Nephron (organoid): ENCODE measurements at regions not wholly inside any gene's neighbourhood (a gene's known extent, or its start where the extent isn't known, plus 50 kb on each side); places are given as distances from the start of the nearest gene placed in this dataset.

Experiments used
- H3K27ac Mint-ChIP-seq, 3 experiments: 2 replicates each; pipeline ENCODE4 v1.8.0; 2020; ENCODE audit warnings: mixed read lengths in 3 of 3, mild to moderate bottlenecking in 2 of 3, moderate library complexity in 1 of 3
- H3K27me3 Mint-ChIP-seq: 2 replicates; pipeline ENCODE4 v1.8.0; 2021; ENCODE audit warnings: low read depth, mild to moderate bottlenecking, moderate library complexity, mixed read lengths
- H3K36me3 Mint-ChIP-seq: 2 replicates; pipeline ENCODE4 v1.8.0; 2020; ENCODE audit warnings: low read depth, mixed read lengths
- H3K4me1 Mint-ChIP-seq: 2 replicates; pipeline ENCODE4 v1.8.0; 2020; ENCODE audit warnings: mixed read lengths
- H3K4me3 Mint-ChIP-seq, 3 experiments: 2 replicates each; pipeline ENCODE4 v1.8.0; 2020; ENCODE audit warnings: mild to moderate bottlenecking in 3 of 3, mixed read lengths in 3 of 3, moderate library complexity in 2 of 3
- H3K9me3 Mint-ChIP-seq: 2 replicates; pipeline ENCODE4 v1.8.0; 2020; ENCODE audit warnings: mixed read lengths
- TF ChIP-seq, protein P1 (sequence below), 3 experiments: fragments of 200-600 bp; sonication (generic); IDR thresholded peaks; one replicate each; pipeline ENCODE4 v1.5.0; 2021; ENCODE audit warnings: antibody characterized with exemption in 3 of 3; ENCODE audit not compliant: unreplicated experiment in 3 of 3

DNA sequence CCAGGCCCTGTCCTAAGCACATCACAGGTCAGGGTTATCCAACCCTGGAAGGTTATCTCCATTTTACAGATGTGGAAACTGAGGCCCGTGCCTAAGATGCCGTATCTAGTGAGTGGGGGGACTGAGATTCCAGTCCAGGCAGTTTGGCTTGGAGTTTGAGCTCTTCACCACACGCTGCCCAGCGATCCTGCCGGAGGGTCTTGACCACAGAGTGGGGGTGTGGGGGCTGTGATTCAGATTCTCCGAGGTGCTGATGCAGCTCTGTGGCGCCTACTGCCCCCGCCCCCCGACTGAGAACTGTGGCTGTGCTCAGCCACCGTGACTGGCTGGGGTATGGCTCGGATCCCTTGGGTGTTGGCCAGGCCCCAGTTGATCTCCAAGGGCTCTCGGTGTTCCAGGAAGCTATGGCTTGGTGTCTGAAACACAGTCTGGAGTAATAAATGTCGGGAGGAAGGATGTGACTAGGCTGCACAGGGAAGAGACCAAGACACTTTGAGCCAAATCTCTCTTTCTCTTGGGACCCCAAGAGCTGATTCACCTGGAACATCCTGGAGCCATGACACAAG lies 60.6 kb upstream of the RASD2 start:
- H3K27me3 Mint-ChIP-seq = peaks cover 48% of the 10 kb centered on the region
- TF ChIP-seq, protein P1, sequence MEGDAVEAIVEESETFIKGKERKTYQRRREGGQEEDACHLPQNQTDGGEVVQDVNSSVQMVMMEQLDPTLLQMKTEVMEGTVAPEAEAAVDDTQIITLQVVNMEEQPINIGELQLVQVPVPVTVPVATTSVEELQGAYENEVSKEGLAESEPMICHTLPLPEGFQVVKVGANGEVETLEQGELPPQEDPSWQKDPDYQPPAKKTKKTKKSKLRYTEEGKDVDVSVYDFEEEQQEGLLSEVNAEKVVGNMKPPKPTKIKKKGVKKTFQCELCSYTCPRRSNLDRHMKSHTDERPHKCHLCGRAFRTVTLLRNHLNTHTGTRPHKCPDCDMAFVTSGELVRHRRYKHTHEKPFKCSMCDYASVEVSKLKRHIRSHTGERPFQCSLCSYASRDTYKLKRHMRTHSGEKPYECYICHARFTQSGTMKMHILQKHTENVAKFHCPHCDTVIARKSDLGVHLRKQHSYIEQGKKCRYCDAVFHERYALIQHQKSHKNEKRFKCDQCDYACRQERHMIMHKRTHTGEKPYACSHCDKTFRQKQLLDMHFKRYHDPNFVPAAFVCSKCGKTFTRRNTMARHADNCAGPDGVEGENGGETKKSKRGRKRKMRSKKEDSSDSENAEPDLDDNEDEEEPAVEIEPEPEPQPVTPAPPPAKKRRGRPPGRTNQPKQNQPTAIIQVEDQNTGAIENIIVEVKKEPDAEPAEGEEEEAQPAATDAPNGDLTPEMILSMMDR (IDR thresholded peaks at IDR 0.05; ENCODE audit: unreplicated experiment in 3 of 3) = no peak

DNA sequence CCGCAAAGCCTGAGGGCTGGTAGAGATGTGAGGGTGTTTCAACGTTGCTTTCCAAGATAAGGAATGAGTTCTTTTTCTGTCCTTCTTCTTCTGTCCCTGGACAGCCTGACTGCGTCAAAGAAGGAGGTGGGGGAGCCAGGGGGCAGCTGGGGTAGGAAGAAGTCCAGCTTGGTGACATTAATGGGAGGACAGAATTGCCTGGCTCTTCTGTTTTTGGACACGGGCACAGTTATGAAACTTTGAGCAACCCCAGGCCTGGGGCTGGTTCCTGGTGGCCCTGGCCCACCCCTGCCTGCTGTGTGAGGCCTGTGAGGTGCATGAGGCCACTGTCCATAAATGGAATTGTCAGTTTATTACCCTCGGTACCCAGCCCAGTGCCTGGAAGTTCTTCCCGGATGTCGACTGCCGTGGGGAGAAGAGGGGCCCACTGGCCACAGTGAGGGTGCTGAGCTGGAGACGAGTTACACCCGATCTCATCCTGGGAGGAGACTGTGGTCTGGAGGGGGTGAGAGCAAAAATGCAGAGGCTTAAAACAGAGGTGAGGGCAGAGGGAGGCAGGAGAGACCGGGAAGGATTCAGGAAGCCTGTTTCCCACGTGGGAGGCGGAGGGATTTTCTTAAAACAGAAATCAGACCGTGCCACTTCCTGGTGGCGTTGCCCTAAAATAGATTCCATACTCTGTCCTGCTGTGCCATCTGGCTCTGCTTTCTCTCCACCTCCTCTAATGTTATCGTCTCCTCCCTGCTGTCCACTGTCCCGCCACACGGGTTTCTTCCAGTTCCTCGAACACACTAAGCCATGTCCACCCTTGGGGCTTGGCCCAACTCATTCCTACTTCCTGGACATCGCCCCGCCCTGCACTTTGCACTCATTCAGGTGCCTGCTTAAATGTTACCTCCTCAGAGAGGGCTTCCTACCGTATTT lies 59.7 kb upstream of the RASD2 start:
- peaks cover 60% of the 10 kb centered on the region for H3K4me1 Mint-ChIP-seq
- H3K36me3 Mint-ChIP-seq = no peaks in the 10 kb centered on the region
- no peaks in the 10 kb centered on the region for H3K9me3 Mint-ChIP-seq
- peak overlapping the region; percentile 73 to 84 (median 76) for H3K27ac Mint-ChIP-seq
- TF ChIP-seq, protein P1 (IDR thresholded peaks at IDR 0.05; ENCODE audit: unreplicated experiment in 3 of 3) = no peak
- peak overlapping the region in 1 of 3 experiments; percentile 17 for H3K4me3 Mint-ChIP-seq
- peaks cover 42% of the 10 kb centered on the region for H3K27me3 Mint-ChIP-seq

More for the DNA sequence above, 60.6 kb upstream of the RASD2 start:
- Mint-ChIP-seq H3K9me3 (no peaks in the 10 kb centered on the region), H3K4me1 (peaks cover 63% of the 10 kb centered on the region), H3K4me3 (peak overlapping the region in 1 of 3 experiments; percentile 9), H3K36me3 (no peaks in the 10 kb centered on the region), H3K27ac (peak overlapping the region; percentile 50 to 84 (median 73))

DNA sequence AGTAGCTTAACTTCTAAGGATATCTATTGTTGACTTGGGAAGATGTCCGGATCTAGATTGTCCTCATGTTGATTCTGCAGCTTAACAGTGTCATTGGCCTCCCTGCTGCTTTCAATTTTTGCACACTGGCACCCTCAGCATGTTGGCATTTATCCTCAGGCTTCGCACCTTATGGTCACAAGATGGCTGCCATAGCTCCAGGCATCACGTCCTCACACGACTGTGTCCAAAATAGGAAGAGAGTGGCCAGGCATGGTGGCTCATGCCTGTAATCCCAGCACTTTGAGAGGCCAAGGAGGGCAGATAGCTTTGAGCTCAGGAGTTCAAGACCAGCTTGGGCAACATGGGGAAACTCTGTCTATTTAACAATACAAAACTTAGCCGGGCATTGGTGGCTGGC lies 58.3 kb upstream of the RASD2 start:
- TF ChIP-seq, protein P1 (IDR thresholded peaks at IDR 0.05; ENCODE audit: unreplicated experiment in 3 of 3) = no peak
- peaks cover 50% of the 10 kb centered on the region for H3K4me1 Mint-ChIP-seq
- no peaks in the 10 kb centered on the region for H3K36me3 Mint-ChIP-seq
- peaks cover 38% of the 10 kb centered on the region for H3K27me3 Mint-ChIP-seq
- H3K27ac Mint-ChIP-seq = no peak overlapping the region
- H3K9me3 Mint-ChIP-seq = no peaks in the 10 kb centered on the region
- no peak overlapping the region for H3K4me3 Mint-ChIP-seq

DNA sequence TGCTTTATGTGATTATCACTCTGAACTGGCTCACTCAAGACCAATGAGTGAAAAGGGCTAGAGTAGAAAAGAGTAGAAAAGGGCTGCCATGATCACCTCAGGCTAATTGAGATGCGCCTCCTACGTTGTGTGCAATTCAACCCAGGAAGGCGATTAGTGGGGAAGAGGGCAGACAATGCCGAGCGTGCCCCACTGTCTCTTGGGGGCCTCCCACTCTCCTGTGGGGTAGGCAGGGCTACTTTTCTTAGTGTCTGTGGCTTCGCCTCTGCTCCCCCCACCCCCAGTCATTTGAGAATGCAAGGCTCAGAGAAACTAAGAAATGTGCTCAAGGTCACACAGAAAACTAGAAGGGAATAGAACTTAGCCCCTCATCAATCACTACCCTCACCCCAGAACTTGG lies 57.7 kb upstream of the RASD2 start:
- Mint-ChIP-seq H3K9me3 (no peaks in the 10 kb centered on the region), H3K36me3 (no peaks in the 10 kb centered on the region), H3K4me1 (peaks cover 44% of the 10 kb centered on the region), H3K27me3 (peaks cover 35% of the 10 kb centered on the region), H3K4me3 (no peak overlapping the region), H3K27ac (no peak overlapping the region)
- TF ChIP-seq, protein P1 (IDR thresholded peaks at IDR 0.05; ENCODE audit: unreplicated experiment in 3 of 3) = no peak

DNA sequence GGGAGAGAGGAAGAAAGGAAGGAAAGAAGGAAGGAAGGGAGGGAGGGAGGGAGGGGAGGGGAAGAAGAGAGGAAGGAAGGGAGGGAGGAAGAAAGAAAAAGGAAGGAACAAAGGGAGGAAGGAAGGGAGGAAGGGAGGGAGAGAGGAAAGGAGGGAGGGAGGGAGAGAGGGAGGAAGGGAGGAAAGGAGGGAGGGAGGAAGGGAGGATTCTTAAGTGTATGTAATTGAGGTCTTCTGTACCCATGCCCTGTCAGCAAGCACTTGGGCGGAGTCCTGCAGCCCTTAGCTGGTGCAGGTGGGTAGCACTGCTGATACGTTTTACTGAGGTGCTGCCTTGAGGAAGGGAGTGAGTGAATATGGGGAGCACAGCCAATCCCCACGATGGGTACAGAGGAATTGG lies 56.9 kb upstream of the RASD2 start:
- H3K27me3 Mint-ChIP-seq = peaks cover 38% of the 10 kb centered on the region
- H3K36me3 Mint-ChIP-seq = no peaks in the 10 kb centered on the region
- no peak overlapping the region for H3K4me3 Mint-ChIP-seq
- TF ChIP-seq, protein P1 (IDR thresholded peaks at IDR 0.05; ENCODE audit: unreplicated experiment in 3 of 3) = no peak
- H3K9me3 Mint-ChIP-seq = no peaks in the 10 kb centered on the region
- H3K4me1 Mint-ChIP-seq = peaks cover 36% of the 10 kb centered on the region
- no peak overlapping the region for H3K27ac Mint-ChIP-seq
